UCSD-AML1 (cell line): ENCODE measurements at regions not wholly inside any gene's neighbourhood (a gene's known extent, or its start where the extent isn't known, plus 50 kb on each side); places are given as distances from the start of the nearest gene placed in this dataset.

Experiments used
- DNase-seq: peaks from one replicate; lab custom pipeline; 2025; ENCODE audit not compliant: unreplicated experiment; lab: John Stamatoyannopoulos, UW

GRCh38 chr2:46850742-46851141 is 64.9 kb downstream of the MCFD2 start:
- DNase-seq: no peak

GRCh38 chr2:46849721-46850556 is 65.7 kb downstream of the MCFD2 start:
- no peak for DNase-seq

- no peak for DNase-seq
These were observed 66.4 kb downstream of the MCFD2 start for GRCh38 chr2:46849046-46849715.

- DNase-seq: no peak
These were observed 67.2 kb downstream of the MCFD2 start for GRCh38 chr2:46848447-46848846.

GRCh38 chr2:46847726-46848412 is 67.7 kb downstream of the MCFD2 start:
- DNase-seq: no peak

- DNase-seq: no peak
These were observed 68.4 kb downstream of the MCFD2 start for GRCh38 chr2:46847185-46847710.

- no peak for DNase-seq
These were observed 69.1 kb downstream of the MCFD2 start for GRCh38 chr2:46846536-46846935.

- no peak for DNase-seq
These were observed 69.8 kb downstream of the MCFD2 start for GRCh38 chr2:46845542-46846486.

GRCh38 chr2:46844443-46844842 is 71.2 kb downstream of the MCFD2 start:
- no peak for DNase-seq

GRCh38 chr2:46844034-46844433 is 71.6 kb downstream of the MCFD2 start:
- no peak for DNase-seq

- no peak for DNase-seq
These were observed 72.3 kb downstream of the MCFD2 start for GRCh38 chr2:46843316-46843715.

GRCh38 chr2:46842876-46843275 is 72.7 kb downstream of the MCFD2 start:
- no peak for DNase-seq

- DNase-seq: peak; percentile 24
These were observed 74.0 kb downstream of the MCFD2 start for GRCh38 chr2:46841621-46842020.

- DNase-seq: no peak
These were observed 76.6 kb downstream of the MCFD2 start for GRCh38 chr2:46839045-46839444.

GRCh38 chr2:46837704-46838103 is 77.9 kb downstream of the MCFD2 start:
- DNase-seq: no peak

- no peak for DNase-seq
These were observed 78.5 kb downstream of the MCFD2 start for GRCh38 chr2:46837112-46837454.

- DNase-seq: peak; percentile 65
These were observed 79.1 kb downstream of the MCFD2 start for GRCh38 chr2:46836295-46837111.

GRCh38 chr2:46835520-46835919 is 80.1 kb downstream of the MCFD2 start:
- no peak for DNase-seq

GRCh38 chr2:46832543-46832942 is 83.1 kb downstream of the MCFD2 start:
- no peak for DNase-seq

- DNase-seq: no peak
These were observed 83.7 kb downstream of the MCFD2 start for GRCh38 chr2:46831869-46832265.
